ENCODE measurements at regions not wholly inside any gene's neighbourhood (a gene's known extent, or its start where the extent isn't known, plus 50 kb on each side); places are given as distances from the start of the nearest gene placed in this dataset.

- TF ChIP-seq CTCF (IDR thresholded peaks at IDR 0.05; ENCODE audit: low read length, missing control alignments) = no peak
- DNase-seq (ENCODE audit: low read depth) = peak; percentile 39
- no peak overlapping the region for H3K4me3 ChIP-seq (replicated peaks; ENCODE audit: low read depth, low read length)
Observed at GRCh38 chr5:124932791-124933600, 186.6 kb upstream of the ZNF608 start.

- no peak for DNase-seq (ENCODE audit: low read depth)
- no peak overlapping the region for H3K4me3 ChIP-seq (replicated peaks; ENCODE audit: low read depth, low read length)
- no peak for TF ChIP-seq CTCF (IDR thresholded peaks at IDR 0.05; ENCODE audit: low read length, missing control alignments)
Observed at GRCh38 chr5:124935065-124935464, 188.6 kb upstream of the ZNF608 start.

- no peak for TF ChIP-seq CTCF (IDR thresholded peaks at IDR 0.05; ENCODE audit: low read length, missing control alignments)
- no peak for DNase-seq (ENCODE audit: low read depth)
- H3K4me3 ChIP-seq (replicated peaks; ENCODE audit: low read depth, low read length) = no peak overlapping the region
Observed at GRCh38 chr5:124936626-124936933, 190.1 kb upstream of the ZNF608 start.

- DNase-seq (ENCODE audit: low read depth) = no peak
- TF ChIP-seq CTCF (IDR thresholded peaks at IDR 0.05; ENCODE audit: low read length, missing control alignments) = no peak
Observed at GRCh38 chr5:124941051-124942049, 194.9 kb upstream of the ZNF608 start.

GRCh38 chr5:124948062-124948753 is 201.8 kb upstream of the ZNF608 start:
- DNase-seq (ENCODE audit: low read depth) = no peak
- no peak overlapping the region for H3K4me3 ChIP-seq (replicated peaks; ENCODE audit: low read depth, low read length)
- TF ChIP-seq CTCF (IDR thresholded peaks at IDR 0.05; ENCODE audit: low read length, missing control alignments) = no peak

More at GRCh38 chr5:124941051-124942049, 194.9 kb upstream of the ZNF608 start:
- H3K4me3 ChIP-seq (replicated peaks; ENCODE audit: low read depth, low read length) = no peak overlapping the region

GRCh38 chr5:124948754-124949275 is 202.4 kb upstream of the ZNF608 start:
- no peak overlapping the region for H3K4me3 ChIP-seq (replicated peaks; ENCODE audit: low read depth, low read length)
- no peak for DNase-seq (ENCODE audit: low read depth)
- TF ChIP-seq CTCF (IDR thresholded peaks at IDR 0.05; ENCODE audit: low read length, missing control alignments) = no peak
